ENCODE measurements at regions not wholly inside any gene's neighbourhood (a gene's known extent, or its start where the extent isn't known, plus 50 kb on each side); places are given as distances from the start of the nearest gene placed in this dataset.

DNA sequence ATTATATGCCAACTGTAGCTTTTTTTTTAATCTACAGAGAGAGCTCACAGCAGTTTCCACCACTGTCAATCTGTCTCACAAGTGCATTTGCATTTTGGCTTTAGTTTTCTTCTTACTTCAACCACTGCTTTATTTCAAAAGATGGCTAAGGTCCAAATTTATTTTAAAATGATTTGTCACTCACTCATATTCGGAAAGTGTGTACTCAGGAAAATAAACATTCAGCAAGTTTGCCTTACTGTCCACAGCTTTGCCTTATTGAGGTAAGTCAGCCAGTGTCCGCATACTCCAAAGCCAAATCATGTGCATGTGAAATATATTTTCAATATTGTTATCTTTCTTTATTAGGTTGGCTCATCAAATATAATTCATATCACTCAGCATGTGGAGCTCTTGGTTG, 240.7 kb upstream of the ARHGEF26 start:
- Mint-ChIP-seq H3K4me3 (no peak overlapping the region), H3K4me1 (no peaks in the 10 kb centered on the region), H3K36me3 (ENCODE audit: low read depth) (no peaks in the 10 kb centered on the region), H3K27me3 (peaks cover 2% of the 10 kb centered on the region), H3K9me3 (peaks cover under 1% of the 10 kb centered on the region), H3K27ac (no peak overlapping the region)
- ChIA-PET POLR2A (no interaction called here), CTCF (no interaction called here)
- ATAC-seq (ENCODE audit: low read depth) = no peak
- intact Hi-C loops (cut with micrococcal nuclease) = no loop called here
- TF ChIP-seq, protein P1, sequence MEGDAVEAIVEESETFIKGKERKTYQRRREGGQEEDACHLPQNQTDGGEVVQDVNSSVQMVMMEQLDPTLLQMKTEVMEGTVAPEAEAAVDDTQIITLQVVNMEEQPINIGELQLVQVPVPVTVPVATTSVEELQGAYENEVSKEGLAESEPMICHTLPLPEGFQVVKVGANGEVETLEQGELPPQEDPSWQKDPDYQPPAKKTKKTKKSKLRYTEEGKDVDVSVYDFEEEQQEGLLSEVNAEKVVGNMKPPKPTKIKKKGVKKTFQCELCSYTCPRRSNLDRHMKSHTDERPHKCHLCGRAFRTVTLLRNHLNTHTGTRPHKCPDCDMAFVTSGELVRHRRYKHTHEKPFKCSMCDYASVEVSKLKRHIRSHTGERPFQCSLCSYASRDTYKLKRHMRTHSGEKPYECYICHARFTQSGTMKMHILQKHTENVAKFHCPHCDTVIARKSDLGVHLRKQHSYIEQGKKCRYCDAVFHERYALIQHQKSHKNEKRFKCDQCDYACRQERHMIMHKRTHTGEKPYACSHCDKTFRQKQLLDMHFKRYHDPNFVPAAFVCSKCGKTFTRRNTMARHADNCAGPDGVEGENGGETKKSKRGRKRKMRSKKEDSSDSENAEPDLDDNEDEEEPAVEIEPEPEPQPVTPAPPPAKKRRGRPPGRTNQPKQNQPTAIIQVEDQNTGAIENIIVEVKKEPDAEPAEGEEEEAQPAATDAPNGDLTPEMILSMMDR (IDR thresholded peaks at IDR 0.05) = no peak
- DNase-seq = no peak

DNA sequence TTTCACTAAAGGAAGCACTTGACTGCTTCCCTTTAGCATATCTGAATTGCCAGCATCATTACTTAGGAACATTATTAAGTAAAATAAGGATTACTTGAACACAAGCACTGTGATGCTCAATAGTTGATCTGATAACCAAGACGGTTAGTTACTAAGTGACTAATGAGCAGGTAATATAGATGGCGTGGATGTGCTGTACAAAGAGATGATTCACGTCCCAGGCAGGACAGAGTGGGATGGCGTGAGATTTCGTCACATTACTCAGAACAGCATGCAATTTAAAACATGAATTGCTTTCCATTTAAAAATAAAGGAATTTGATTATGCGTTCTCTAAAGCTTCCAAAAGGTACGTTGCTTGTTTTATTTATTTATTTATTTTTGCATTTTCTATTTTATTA, 240.0 kb upstream of the ARHGEF26 start:
- intact Hi-C loops (cut with micrococcal nuclease) = no loop called here
- H3K4me1 Mint-ChIP-seq = no peaks in the 10 kb centered on the region

DNA sequence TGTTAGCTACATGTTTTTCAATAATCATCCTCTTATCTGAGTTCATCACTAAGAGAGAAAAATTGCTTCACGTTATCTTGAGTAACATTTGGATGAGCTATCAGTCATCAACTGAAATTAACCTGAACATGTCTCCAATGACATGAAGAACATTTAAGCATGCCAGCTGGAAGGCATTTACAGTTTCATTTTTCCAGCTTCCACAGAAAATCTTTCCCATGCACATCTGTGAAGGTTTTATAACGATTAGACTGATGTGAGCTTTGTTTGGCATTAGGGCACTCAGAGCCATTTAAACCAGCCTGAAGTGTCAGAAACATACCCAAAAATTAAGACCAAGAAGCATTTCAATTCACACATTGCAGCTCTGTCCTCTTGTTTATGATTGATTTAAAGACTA, 235.8 kb upstream of the ARHGEF26 start:
- ChIA-PET POLR2A (no interaction called here), CTCF (no interaction called here)
- TF ChIP-seq, protein P1 (IDR thresholded peaks at IDR 0.05) = no peak
- H3K36me3 Mint-ChIP-seq (ENCODE audit: low read depth) = no peaks in the 10 kb centered on the region
- H3K4me1 Mint-ChIP-seq = no peaks in the 10 kb centered on the region
- H3K4me3 Mint-ChIP-seq = no peak overlapping the region
- intact Hi-C loops (cut with micrococcal nuclease) = no loop called here
- no peak for ATAC-seq (ENCODE audit: low read depth)
- H3K27ac Mint-ChIP-seq = no peak overlapping the region
- H3K9me3 Mint-ChIP-seq = no peaks in the 10 kb centered on the region
- DNase-seq = no peak
- no peaks in the 10 kb centered on the region for H3K27me3 Mint-ChIP-seq

More for the DNA sequence above, 240.0 kb upstream of the ARHGEF26 start:
- Mint-ChIP-seq H3K4me3 (no peak overlapping the region), H3K36me3 (ENCODE audit: low read depth) (no peaks in the 10 kb centered on the region), H3K9me3 (no peaks in the 10 kb centered on the region), H3K27me3 (peaks cover 2% of the 10 kb centered on the region), H3K27ac (no peak overlapping the region)
- TF ChIP-seq, protein P1 (IDR thresholded peaks at IDR 0.05) = no peak
- ChIA-PET POLR2A (no interaction called here), CTCF (no interaction called here)
- no peak for DNase-seq
- no peak for ATAC-seq (ENCODE audit: low read depth)

DNA sequence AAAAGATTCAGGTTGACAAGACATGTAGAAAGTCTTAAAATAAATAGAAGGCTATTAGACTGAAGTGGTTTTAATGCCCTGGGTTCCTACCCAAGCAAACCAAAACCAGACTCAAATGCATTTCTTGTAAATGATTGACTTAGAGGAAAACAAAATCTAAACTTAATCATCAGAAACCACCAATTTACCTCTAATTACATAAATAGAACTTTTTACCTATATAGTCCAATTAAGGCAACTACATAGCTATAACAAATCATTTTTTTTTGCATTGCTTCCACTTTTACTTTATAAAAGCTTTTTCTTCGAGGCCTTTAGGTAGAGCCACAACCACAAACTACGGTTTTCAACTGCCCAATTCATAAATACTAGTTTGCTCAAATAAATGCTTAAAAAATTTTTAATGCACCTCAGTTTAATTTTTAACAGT, 231.3 kb upstream of the ARHGEF26 start:
- TF ChIP-seq, protein P1 (IDR thresholded peaks at IDR 0.05) = no peak
- no peak for DNase-seq
- Mint-ChIP-seq H3K27ac (no peak overlapping the region), H3K4me3 (no peak overlapping the region), H3K9me3 (no peaks in the 10 kb centered on the region), H3K27me3 (no peaks in the 10 kb centered on the region), H3K4me1 (no peaks in the 10 kb centered on the region), H3K36me3 (ENCODE audit: low read depth) (no peaks in the 10 kb centered on the region)
- ChIA-PET POLR2A (no interaction called here), CTCF (no interaction called here)
- intact Hi-C loops (cut with micrococcal nuclease) = no loop called here
- no peak for ATAC-seq (ENCODE audit: low read depth)

DNA sequence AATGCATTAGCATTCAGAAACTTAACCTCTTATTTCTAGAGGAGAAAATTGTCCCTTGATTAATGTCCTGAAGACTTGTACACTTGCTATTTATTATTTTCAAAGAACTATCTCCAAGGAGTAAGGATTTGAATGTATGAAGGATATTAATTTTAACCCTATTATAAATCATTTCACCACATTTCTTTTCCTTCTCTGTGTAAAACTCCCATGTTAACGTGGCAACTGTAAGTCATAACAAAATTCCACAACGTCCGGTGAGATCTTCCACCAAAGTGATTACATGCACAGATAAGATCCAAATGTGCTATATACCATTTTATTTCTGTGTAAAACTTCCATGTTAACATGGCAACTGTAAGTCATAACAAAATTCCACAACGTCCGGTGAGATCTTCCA, 229.1 kb upstream of the ARHGEF26 start:
- H3K9me3 Mint-ChIP-seq = no peaks in the 10 kb centered on the region
- CTCF ChIA-PET = no interaction called here
- H3K4me3 Mint-ChIP-seq = no peak overlapping the region
- no peaks in the 10 kb centered on the region for H3K36me3 Mint-ChIP-seq (ENCODE audit: low read depth)
- POLR2A ChIA-PET = no interaction called here
- no peaks in the 10 kb centered on the region for H3K27me3 Mint-ChIP-seq
- no peak overlapping the region for H3K27ac Mint-ChIP-seq
- intact Hi-C loops (cut with micrococcal nuclease) = no loop called here
- TF ChIP-seq, protein P1 (IDR thresholded peaks at IDR 0.05) = no peak
- DNase-seq (no peak), ATAC-seq (ENCODE audit: low read depth) (no peak)
- H3K4me1 Mint-ChIP-seq = no peaks in the 10 kb centered on the region
